ENCODE measurements at regions not wholly inside any gene's neighbourhood (a gene's known extent, or its start where the extent isn't known, plus 50 kb on each side); places are given as distances from the start of the nearest gene placed in this dataset.

- no TSS peak for BruUV-seq (replicated peaks)
- TF ChIP-seq REST (IDR thresholded peaks at IDR 0.05; ENCODE audit: insufficient read depth in 1 of 2, low read depth in 2 of 2, low read length in 1 of 2) (no peak), CTCF (IDR thresholded peaks at IDR 0.05) (no peak), TCF7L2 (IDR thresholded peaks at IDR 0.05; ENCODE audit: low read depth, low read length) (no peak), SIN3A (IDR thresholded peaks at IDR 0.05; ENCODE audit: borderline replicate concordance, insufficient read depth, low read depth, low read length) (no peak), POLR2AphosphoS5 (IDR thresholded peaks at IDR 0.05; ENCODE audit: low read depth, low read length) (no peak)
- POLR2A ChIA-PET, result no interaction called here
Measured at GRCh38 chr14:38774162-38774561, 328.9 kb downstream of the SEC23A start.

GRCh38 chr14:38770251-38770650 lies 332.8 kb downstream of the SEC23A start:
- TF ChIP-seq SIN3A (IDR thresholded peaks at IDR 0.05; ENCODE audit: borderline replicate concordance, insufficient read depth, low read depth, low read length), result no peak
- no peak for TF ChIP-seq POLR2AphosphoS5 (IDR thresholded peaks at IDR 0.05; ENCODE audit: low read depth, low read length)
- TF ChIP-seq REST (IDR thresholded peaks at IDR 0.05; ENCODE audit: insufficient read depth in 1 of 2, low read depth in 2 of 2, low read length in 1 of 2), result no peak
- TF ChIP-seq CTCF (IDR thresholded peaks at IDR 0.05), result no peak
- TF ChIP-seq TCF7L2 (IDR thresholded peaks at IDR 0.05; ENCODE audit: low read depth, low read length), result no peak
- H3K9me3 ChIP-seq (ENCODE audit: control insufficient read depth, insufficient read depth, low read depth, low read length), result no peaks in the 10 kb centered on the region
- intact Hi-C loops (cut with micrococcal nuclease; ENCODE audit: unreplicated experiment), result no loop called here
- H3K36me3 ChIP-seq (ENCODE audit: control insufficient read depth, insufficient read depth, low read length), result no peaks in the 10 kb centered on the region
- no peak overlapping the region for H3K27ac ChIP-seq (ENCODE audit: low read length)
- H3K4me3 ChIP-seq (ENCODE audit: low read depth in 2 of 2, low read length in 2 of 2), result no peak overlapping the region
- no peak for DNase-seq (ENCODE audit: low read depth, low spot score)
- ChIA-PET POLR2A (no interaction called here), CTCF (no interaction called here)
- H3K4me1 ChIP-seq (ENCODE audit: control insufficient read depth, insufficient read depth, low read length), result no peaks in the 10 kb centered on the region
- H3K27me3 ChIP-seq (ENCODE audit: control insufficient read depth, insufficient read depth, low read length), result no peaks in the 10 kb centered on the region
- no TSS peak for BruUV-seq (replicated peaks)
- no peak for ATAC-seq
- in situ Hi-C loops (cut with HindIII; ENCODE audit: low pct_unique_long_range_greater_than_20kb, low sequenced_read_pairs), result no loop called here

More at GRCh38 chr14:38774162-38774561, 328.9 kb downstream of the SEC23A start:
- Histone ChIP-seq H3K4me3 (ENCODE audit: low read depth in 2 of 2, low read length in 2 of 2) (no peak overlapping the region), H3K9me3 (ENCODE audit: control insufficient read depth, insufficient read depth, low read depth, low read length) (no peaks in the 10 kb centered on the region), H3K27me3 (ENCODE audit: control insufficient read depth, insufficient read depth, low read length) (no peaks in the 10 kb centered on the region), H3K4me1 (ENCODE audit: control insufficient read depth, insufficient read depth, low read length) (no peaks in the 10 kb centered on the region), H3K27ac (ENCODE audit: low read length) (no peak overlapping the region), H3K36me3 (ENCODE audit: control insufficient read depth, insufficient read depth, low read length) (no peaks in the 10 kb centered on the region)
- ATAC-seq (no peak), DNase-seq (ENCODE audit: low read depth, low spot score) (no peak)
- CTCF ChIA-PET, result no interaction called here
- in situ Hi-C loops (cut with HindIII; ENCODE audit: low pct_unique_long_range_greater_than_20kb, low sequenced_read_pairs) (no loop called here), intact Hi-C loops (cut with micrococcal nuclease; ENCODE audit: unreplicated experiment) (no loop called here)

All from Panc1 (cell line).